NT2/D1 (cell line): ENCODE measurements at regions not wholly inside any gene's neighbourhood (a gene's known extent, or its start where the extent isn't known, plus 50 kb on each side); places are given as distances from the start of the nearest gene placed in this dataset.

Experiments used
- SUZ12 ChIP-seq: IDR thresholded peaks from 2 replicates; pipeline ENCODE4 v1.6.1; 2011; ENCODE audit not compliant: insufficient read length, insufficient read depth; ENCODE audit errors: extremely low read depth
- YY1 ChIP-seq: IDR thresholded peaks from 2 replicates; pipeline ENCODE4 v1.6.1; 2011; ENCODE audit not compliant: insufficient read length, insufficient read depth
- ZNF274 ChIP-seq: IDR thresholded peaks from 2 replicates; pipeline ENCODE4 v1.6.1; 2011; ENCODE audit warnings: mild to moderate bottlenecking, low read depth, low read length

GRCh38 chr7:41808541-41808940 lies 105.7 kb upstream of the INHBA start:
- TF ChIP-seq ZNF274 (no peak), YY1 (no peak), SUZ12 (no peak)
